Esophagus squamous epithelium (tissue), 4 donors: ENCODE measurements at regions not wholly inside any gene's neighbourhood (a gene's known extent, or its start where the extent isn't known, plus 50 kb on each side); places are given as distances from the start of the nearest gene placed in this dataset.

ENCODE experiments used
- CTCF ChIP-seq, 6 experiments: fragments of 450-650 bp in 4 of 6; fragments of 200-600 bp in 2 of 6; sonication (generic) in 2 of 6; IDR thresholded peaks; one replicate each; pipeline ENCODE4 v1.5.1; 2016 to 2019; ENCODE audit warnings: antibody characterized with exemption in 6 of 6, mild to moderate bottlenecking in 4 of 6, moderate library complexity in 4 of 6
- POLR2A ChIP-seq, 4 donors: fragments of 450-650 bp; IDR thresholded peaks; one replicate each; pipeline ENCODE4 v1.6.1; 2017; ENCODE audit warnings: antibody characterized with exemption in 4 of 4, mild to moderate bottlenecking in 4 of 4, moderate library complexity in 3 of 4

DNA sequence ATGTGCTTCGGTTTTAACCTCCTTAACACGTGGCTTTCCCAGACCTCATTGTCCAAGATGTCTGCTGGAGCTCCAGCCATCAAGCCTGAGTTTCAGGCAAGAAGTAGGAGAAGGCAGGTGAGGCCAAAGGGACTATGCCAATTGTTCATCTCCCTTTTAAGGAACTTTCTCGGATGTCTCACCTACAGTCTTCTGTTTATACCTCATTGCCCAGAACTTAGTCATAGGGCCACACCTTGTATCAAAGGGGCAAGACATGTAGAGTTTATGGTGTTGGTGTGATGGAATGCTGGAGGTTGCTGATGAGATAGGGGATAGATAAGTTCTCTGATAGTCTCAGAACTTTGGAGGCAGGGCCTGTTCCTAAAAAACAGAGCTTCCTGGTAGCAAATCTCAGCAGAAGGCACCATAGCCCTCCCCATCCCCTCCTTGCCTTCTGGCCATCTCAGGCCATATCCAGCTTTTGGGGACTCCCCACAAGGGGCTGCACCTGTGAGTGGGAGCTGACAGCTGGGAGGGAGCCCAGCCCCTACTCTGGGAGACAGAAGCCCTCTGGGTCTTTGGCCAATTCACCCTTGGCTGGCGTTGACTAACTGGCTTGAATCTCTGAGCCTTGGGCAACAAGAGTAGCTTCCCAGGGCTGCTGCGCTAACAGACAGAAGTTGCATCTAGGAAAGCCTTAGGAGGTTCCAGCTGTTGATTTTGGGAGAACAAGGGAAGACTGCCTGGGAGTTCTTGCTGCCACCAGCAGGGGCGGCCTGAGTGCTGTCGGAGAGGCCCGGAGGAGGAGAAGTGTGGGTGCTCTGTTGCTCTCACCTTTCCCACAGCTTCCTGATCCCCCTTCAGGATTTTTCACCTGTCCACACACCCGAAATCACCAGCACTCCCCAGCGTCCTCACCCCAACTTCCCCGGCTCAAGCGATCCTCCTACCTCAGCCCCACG, 149.8 kb upstream of the THY1 start:
- TF ChIP-seq CTCF (IDR thresholded peaks at IDR 0.05) = peak in 1 of 6 experiments; percentile 8
- no peak for TF ChIP-seq POLR2A (IDR thresholded peaks at IDR 0.05)
